NB4 (cell line): ENCODE measurements at regions not wholly inside any gene's neighbourhood (a gene's known extent, or its start where the extent isn't known, plus 50 kb on each side); places are given as distances from the start of the nearest gene placed in this dataset.

ENCODE experiments used
- DNase-seq: peaks from one replicate; pipeline ENCODE4 v3.0.0; 2010; ENCODE audit warnings: low read depth
- H3K4me3 ChIP-seq: one replicate; pipeline ENCODE4 v1.5.1; 2011; ENCODE audit warnings: mild to moderate bottlenecking, low read depth, low read length, moderate library complexity
- MYC ChIP-seq: IDR thresholded peaks from 2 replicates; pipeline ENCODE4 v1.6.1; 2011; ENCODE audit warnings: low read depth, low read length
- POLR2A ChIP-seq: IDR thresholded peaks from 2 replicates; pipeline ENCODE4 v1.6.1; 2011; ENCODE audit warnings: mild to moderate bottlenecking; ENCODE audit not compliant: insufficient read length; ENCODE audit errors: extremely low read depth
- TF ChIP-seq, protein P1 (sequence below): IDR thresholded peaks from 2 replicates; pipeline ENCODE4 v1.6.1; 2011; ENCODE audit warnings: low read depth, low read length
- TF ChIP-seq, protein P2 (sequence below): IDR thresholded peaks from one replicate; pipeline ENCODE4 v1.5.1; 2012; ENCODE audit warnings: low read depth, low read length

DNA sequence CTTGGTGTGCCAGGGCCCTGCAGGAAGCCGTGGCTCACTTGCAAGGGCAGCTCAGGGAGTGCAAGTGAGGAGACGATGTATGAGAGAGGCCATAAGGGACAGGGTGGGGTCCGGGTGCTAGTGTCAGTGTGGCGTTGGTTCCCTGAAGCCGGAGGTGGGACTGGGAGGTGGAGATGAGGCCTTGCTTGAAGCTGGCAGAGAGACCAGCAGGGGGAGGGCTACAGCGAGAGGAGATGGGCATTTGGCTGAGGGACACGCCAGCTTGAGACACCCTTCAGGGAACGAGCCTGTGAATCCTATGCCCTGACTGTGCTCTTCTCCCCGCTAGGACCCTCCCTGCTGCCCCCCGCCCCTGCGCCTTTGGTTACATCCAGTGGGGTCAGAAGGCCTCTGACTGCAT lies 529.1 kb downstream of the TCERG1L start:
- DNase-seq = peak; percentile 19
- H3K4me3 ChIP-seq = no peak overlapping the region
- TF ChIP-seq, protein P1, sequence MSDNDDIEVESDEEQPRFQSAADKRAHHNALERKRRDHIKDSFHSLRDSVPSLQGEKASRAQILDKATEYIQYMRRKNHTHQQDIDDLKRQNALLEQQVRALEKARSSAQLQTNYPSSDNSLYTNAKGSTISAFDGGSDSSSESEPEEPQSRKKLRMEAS = no peak
- TF ChIP-seq, protein P2, sequence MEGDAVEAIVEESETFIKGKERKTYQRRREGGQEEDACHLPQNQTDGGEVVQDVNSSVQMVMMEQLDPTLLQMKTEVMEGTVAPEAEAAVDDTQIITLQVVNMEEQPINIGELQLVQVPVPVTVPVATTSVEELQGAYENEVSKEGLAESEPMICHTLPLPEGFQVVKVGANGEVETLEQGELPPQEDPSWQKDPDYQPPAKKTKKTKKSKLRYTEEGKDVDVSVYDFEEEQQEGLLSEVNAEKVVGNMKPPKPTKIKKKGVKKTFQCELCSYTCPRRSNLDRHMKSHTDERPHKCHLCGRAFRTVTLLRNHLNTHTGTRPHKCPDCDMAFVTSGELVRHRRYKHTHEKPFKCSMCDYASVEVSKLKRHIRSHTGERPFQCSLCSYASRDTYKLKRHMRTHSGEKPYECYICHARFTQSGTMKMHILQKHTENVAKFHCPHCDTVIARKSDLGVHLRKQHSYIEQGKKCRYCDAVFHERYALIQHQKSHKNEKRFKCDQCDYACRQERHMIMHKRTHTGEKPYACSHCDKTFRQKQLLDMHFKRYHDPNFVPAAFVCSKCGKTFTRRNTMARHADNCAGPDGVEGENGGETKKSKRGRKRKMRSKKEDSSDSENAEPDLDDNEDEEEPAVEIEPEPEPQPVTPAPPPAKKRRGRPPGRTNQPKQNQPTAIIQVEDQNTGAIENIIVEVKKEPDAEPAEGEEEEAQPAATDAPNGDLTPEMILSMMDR = peak; percentile 17

DNA sequence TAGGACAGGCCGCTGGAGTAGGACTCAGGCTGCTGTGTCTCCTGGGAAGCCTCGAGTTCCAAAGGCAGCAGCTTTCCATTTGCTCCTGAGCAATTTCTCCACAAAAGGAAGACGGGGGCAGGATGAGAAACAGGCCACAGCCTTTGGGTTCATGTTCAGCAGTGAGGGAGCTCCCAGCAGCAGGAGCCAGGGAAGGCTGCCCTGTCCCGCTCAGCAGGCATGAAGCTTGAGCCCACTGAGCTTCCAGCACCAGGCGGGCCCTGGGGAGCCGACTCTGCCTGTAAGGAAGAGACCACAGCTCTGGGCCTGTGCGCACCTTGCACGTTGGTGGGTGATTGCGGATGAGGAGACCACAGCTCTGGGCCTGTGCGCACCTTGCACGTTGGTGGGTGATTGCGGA lies 527.2 kb downstream of the TCERG1L start:
- H3K4me3 ChIP-seq = no peak overlapping the region
- no peak for DNase-seq
- TF ChIP-seq, protein P1 = no peak
- no peak for TF ChIP-seq MYC
- TF ChIP-seq, protein P2 = no peak
- no peak for TF ChIP-seq POLR2A

DNA sequence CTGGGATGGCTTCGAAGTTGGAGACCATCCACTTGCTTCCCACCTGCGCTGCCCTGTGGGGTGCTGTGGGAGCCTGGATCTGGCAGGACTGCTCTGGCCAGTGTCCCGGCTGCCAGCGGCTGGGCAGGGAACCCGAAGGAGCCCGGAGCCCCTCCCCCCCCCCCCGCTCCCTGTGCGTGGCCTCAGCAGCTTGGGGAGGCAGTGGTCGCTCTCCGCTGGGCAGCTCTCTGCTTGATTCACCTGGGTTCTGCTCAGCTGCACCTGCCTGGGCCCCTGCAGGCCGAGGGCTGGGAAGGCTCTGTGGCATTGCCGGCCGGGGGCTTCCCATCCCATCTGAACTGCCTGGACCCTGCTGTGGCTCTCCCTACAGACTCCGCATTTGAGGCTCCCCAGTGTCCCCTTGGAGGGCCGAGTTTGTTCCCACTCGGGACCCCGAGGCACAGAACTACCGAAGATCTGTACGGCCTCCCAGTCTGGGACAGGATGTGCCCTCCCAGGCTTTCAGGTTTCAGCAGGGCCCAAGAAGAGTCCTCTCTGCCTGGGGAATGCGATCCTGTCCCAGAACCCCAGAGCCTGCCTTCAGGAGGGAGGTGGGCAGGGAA lies 525.1 kb downstream of the TCERG1L start:
- no peak for TF ChIP-seq MYC
- TF ChIP-seq POLR2A = no peak
- TF ChIP-seq, protein P2 = no peak
- TF ChIP-seq, protein P1 = no peak
- no peak for DNase-seq
- no peak overlapping the region for H3K4me3 ChIP-seq

DNA sequence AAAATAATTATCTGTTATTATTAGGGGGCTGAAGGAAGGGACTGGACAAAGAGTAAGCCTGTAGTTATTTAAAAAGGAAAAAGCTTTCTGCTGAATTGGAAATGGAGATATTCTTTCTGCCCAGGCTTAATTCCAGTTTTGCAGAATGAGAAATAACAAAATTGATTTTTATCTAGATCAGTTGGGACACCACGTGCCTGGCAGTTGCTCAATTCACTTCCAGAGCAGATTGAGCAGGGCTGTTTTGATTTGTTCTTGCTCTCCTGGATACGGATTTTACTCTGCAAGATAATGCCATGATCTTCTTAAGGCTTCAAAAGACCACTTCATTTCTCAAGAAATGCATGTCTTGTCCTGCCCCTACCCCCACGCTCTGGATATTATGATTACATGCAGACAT lies 524.3 kb downstream of the TCERG1L start:
- no peak overlapping the region for H3K4me3 ChIP-seq
- no peak for DNase-seq
- TF ChIP-seq, protein P2 = no peak
- TF ChIP-seq POLR2A (no peak), MYC (no peak)
- TF ChIP-seq, protein P1 = no peak

DNA sequence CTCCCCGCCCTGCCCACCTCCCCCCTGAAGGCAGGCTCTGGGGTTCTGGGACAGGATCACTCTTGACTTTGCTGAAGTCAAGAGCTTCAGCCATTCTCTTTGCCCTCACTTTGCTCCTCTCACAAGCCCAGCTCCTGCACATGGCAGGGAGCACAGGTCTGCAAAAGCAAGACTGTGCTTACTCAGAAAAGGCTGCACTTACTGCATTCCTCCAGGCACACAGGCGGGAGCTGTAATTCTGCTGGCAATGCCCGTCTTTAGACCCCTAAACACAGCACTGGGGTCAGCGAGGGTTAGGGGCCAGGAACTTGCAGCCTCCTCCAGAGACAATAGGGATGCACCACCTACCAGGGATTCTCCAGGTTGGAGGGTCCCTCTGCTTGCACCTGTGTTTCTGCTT lies 523.7 kb downstream of the TCERG1L start:
- H3K4me3 ChIP-seq = no peak overlapping the region
- no peak for DNase-seq
- TF ChIP-seq POLR2A = no peak
- TF ChIP-seq, protein P2 = no peak

DNA sequence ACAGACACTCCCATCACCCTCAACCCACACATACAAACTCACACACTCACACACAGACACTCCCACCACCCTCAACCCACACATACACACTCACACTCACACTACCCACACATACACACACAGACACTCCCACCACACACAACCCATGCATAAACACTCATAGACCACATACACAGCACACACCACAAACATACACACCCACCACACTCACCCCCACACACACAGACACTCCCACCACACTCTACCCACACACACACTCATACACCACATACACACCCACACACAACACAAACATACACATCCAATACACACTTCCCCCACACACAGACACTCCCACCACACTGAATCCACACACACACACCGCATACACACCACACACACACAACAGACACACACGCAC lies 521.2 kb downstream of the TCERG1L start:
- no peak overlapping the region for H3K4me3 ChIP-seq
- DNase-seq = no peak
- TF ChIP-seq, protein P1 = no peak
- TF ChIP-seq MYC (no peak), POLR2A (no peak)
- TF ChIP-seq, protein P2 = no peak
